Esophagus squamous epithelium (tissue), 5 donors: ENCODE measurements at regions not wholly inside any gene's neighbourhood (a gene's known extent, or its start where the extent isn't known, plus 50 kb on each side); places are given as distances from the start of the nearest gene placed in this dataset.

Experiments
- DNase-seq: peaks from one replicate; lab custom pipeline; 2025; lab: John Stamatoyannopoulos, UW
- H3K27ac ChIP-seq, 4 donors: fragments of 200-600 bp; sonication (generic); one replicate each; pipeline ENCODE4 v1.5.1; 2016 to 2019; ENCODE audit warnings: mild to moderate bottlenecking in 1 of 4
- H3K27me3 ChIP-seq, 4 donors: fragments of 200-600 bp; sonication (generic); 1 replicate in 3 of 4; 2 replicates in 1 of 4; pipeline versions ENCODE4 v1.5.1 to v1.6.0; 2017 to 2021; ENCODE audit warnings: antibody characterized with exemption in 1 of 4
- H3K36me3 ChIP-seq, 3 donors: fragments of 200-600 bp; sonication (generic); one replicate each; pipeline ENCODE4 v1.5.1; 2016 to 2019
- H3K4me1 ChIP-seq, 3 donors: fragments of 200-600 bp; sonication (generic); one replicate each; pipeline ENCODE4 v1.5.1; 2017 to 2019
- H3K4me3 ChIP-seq, 4 donors: fragments of 200-600 bp; sonication (generic); 1 replicate in 3 of 4; 2 replicates in 1 of 4; pipeline ENCODE4 v1.5.1; 2016 to 2019; ENCODE audit warnings: mild to moderate bottlenecking in 2 of 4, moderate library complexity in 1 of 4
- H3K9me3 ChIP-seq, 3 donors: fragments of 200-600 bp; sonication (generic); one replicate each; pipeline ENCODE4 v1.5.1; 2016 to 2019
- POLR2A ChIP-seq, 4 donors: fragments of 450-650 bp; IDR thresholded peaks; one replicate each; pipeline ENCODE4 v1.6.1; 2017; ENCODE audit warnings: antibody characterized with exemption in 4 of 4, mild to moderate bottlenecking in 4 of 4, moderate library complexity in 3 of 4
- WGBS, 2 donors: methylation state at CpG; one replicate each; pipeline ENCODE4 v1.1.5; 2018; 5-methylcytosine and 5-hydroxymethylcytosine counted together
- intact Hi-C: fragments of 100-400 bp; cut with DNase I; formaldehyde crosslinking; loops from one replicate; pipeline ENCODE4 v1.15.0; 2022
- TF ChIP-seq, protein P1 (sequence below), 6 experiments: fragments of 450-650 bp in 4 of 6; fragments of 200-600 bp in 2 of 6; sonication (generic) in 2 of 6; IDR thresholded peaks; one replicate each; pipeline ENCODE4 v1.5.1; 2016 to 2019; ENCODE audit warnings: antibody characterized with exemption in 6 of 6, mild to moderate bottlenecking in 4 of 6, moderate library complexity in 4 of 6
- donor health status: DM: yes; HTN: yes; CAD: no.

- H3K4me3 ChIP-seq = no peak overlapping the region
- no peak for DNase-seq
Observed at GRCh38 chr9:93843396-93843795, 111.8 kb downstream of the BARX1 start.

DNA sequence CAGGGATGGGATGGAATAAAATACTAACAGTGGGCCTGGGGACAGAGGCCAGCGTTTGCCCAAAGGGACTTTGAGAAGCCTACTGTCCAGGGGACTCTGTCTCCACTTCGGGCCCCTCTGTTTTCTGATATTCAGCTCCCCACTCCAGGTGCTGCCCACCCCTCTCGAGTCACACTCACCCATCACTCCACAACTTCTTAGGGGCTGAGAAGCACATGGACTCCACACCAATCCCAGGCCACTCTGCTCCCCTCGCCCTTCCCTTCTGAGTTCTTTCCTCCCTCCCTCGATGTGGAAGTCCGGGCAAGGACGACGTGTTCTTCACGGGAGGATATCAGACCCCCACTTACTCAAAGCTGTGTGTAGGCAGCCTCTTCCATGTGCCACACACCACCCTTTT, 124.5 kb downstream of the BARX1 start:
- no peak overlapping the region for H3K27ac ChIP-seq
- H3K4me1 ChIP-seq = peaks cover 0 to 22% (median 10%) of the 10 kb centered on the region in 3 donors
- H3K27me3 ChIP-seq = peaks cover 0 to 49% (median 1%) of the 10 kb centered on the region in 4 donors
- no peaks in the 10 kb centered on the region for H3K36me3 ChIP-seq
- DNase-seq = no peak
- 65 to 70% methylated on average over 9 of the region's 9 CpGs for WGBS, 2 donors
- intact Hi-C loops = no loop called here
- no peaks in the 10 kb centered on the region for H3K9me3 ChIP-seq
- TF ChIP-seq, protein P1, sequence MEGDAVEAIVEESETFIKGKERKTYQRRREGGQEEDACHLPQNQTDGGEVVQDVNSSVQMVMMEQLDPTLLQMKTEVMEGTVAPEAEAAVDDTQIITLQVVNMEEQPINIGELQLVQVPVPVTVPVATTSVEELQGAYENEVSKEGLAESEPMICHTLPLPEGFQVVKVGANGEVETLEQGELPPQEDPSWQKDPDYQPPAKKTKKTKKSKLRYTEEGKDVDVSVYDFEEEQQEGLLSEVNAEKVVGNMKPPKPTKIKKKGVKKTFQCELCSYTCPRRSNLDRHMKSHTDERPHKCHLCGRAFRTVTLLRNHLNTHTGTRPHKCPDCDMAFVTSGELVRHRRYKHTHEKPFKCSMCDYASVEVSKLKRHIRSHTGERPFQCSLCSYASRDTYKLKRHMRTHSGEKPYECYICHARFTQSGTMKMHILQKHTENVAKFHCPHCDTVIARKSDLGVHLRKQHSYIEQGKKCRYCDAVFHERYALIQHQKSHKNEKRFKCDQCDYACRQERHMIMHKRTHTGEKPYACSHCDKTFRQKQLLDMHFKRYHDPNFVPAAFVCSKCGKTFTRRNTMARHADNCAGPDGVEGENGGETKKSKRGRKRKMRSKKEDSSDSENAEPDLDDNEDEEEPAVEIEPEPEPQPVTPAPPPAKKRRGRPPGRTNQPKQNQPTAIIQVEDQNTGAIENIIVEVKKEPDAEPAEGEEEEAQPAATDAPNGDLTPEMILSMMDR (IDR thresholded peaks at IDR 0.05) = no peak
- TF ChIP-seq POLR2A (IDR thresholded peaks at IDR 0.05) = no peak
- H3K4me3 ChIP-seq = no peak overlapping the region

More at GRCh38 chr9:93843396-93843795, 111.8 kb downstream of the BARX1 start:
- H3K27ac ChIP-seq = no peak overlapping the region
- peaks cover 0 to 11% (median 0%) of the 10 kb centered on the region in 3 donors for H3K9me3 ChIP-seq
- intact Hi-C loops = no loop called here
- no peaks in the 10 kb centered on the region for H3K4me1 ChIP-seq
- no peaks in the 10 kb centered on the region for H3K36me3 ChIP-seq
- WGBS, 2 donors = 54 to 55% methylated on average over 3 of the region's 3 CpGs
- no peak for TF ChIP-seq POLR2A (IDR thresholded peaks at IDR 0.05)
- TF ChIP-seq, protein P1 (IDR thresholded peaks at IDR 0.05) = no peak
- peaks cover 0 to 21% (median 0%) of the 10 kb centered on the region in 4 donors for H3K27me3 ChIP-seq

GRCh38 chr9:93830012-93830596, 125.1 kb downstream of the BARX1 start:
- peaks cover 0 to 52% (median 1%) of the 10 kb centered on the region in 4 donors for H3K27me3 ChIP-seq
- no peak overlapping the region for H3K27ac ChIP-seq
- H3K36me3 ChIP-seq = no peaks in the 10 kb centered on the region
- peaks cover 0 to 22% (median 10%) of the 10 kb centered on the region in 3 donors for H3K4me1 ChIP-seq
- no peak overlapping the region for H3K4me3 ChIP-seq
- intact Hi-C loops = no loop called here
- H3K9me3 ChIP-seq = no peaks in the 10 kb centered on the region
- 48 to 65% methylated on average over 2 to 5 of the region's 8 CpGs for WGBS, 2 donors
- TF ChIP-seq, protein P1 (IDR thresholded peaks at IDR 0.05) = no peak
- TF ChIP-seq POLR2A (IDR thresholded peaks at IDR 0.05) = no peak
- DNase-seq = no peak

DNA sequence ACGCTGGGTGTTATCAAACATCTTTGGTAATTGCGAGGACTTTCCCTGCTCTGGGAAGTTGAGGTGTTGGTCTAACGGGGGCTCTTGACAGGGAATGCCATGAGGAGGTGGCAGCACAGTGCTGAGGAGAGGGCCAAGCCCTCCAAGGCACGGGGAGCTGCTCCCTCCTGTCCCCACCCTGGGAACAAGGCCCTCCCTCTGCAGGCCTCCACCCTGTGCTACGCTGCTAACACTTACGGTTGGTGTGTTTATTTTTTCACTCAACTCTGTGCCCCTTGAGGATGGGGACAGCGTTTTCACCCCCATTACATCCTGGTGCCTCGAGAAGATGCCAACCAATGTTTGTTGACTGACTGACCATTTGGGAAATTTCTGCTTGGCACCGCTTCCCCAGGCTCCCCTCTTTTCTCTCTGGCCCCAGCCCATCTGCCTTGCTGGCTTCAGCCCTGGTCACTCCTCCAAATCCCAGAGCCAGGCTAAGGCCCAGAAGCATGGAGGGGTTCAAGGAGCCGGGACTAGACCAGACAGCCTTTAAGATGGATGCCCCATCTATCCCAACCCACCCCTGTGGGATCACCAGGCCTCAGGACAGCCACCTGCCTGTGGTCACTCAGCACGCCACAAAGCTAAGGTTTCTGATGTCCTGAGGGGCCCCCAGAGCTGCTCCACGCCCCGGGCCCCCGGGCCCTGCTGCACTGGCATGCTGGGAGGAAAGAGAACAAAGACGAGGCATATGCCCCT, 125.7 kb downstream of the BARX1 start:
- H3K27me3 ChIP-seq = peaks cover 0 to 58% (median 1%) of the 10 kb centered on the region in 4 donors
- no peak overlapping the region for H3K27ac ChIP-seq
- DNase-seq = no peak
- TF ChIP-seq, protein P1 (IDR thresholded peaks at IDR 0.05) = no peak
- TF ChIP-seq POLR2A (IDR thresholded peaks at IDR 0.05) = no peak
- H3K9me3 ChIP-seq = no peaks in the 10 kb centered on the region
- no peaks in the 10 kb centered on the region for H3K36me3 ChIP-seq
- H3K4me3 ChIP-seq = no peak overlapping the region
- 58 to 68% methylated on average over 9 to 13 of the region's 15 CpGs for WGBS, 2 donors
- intact Hi-C loops = no loop called here
- H3K4me1 ChIP-seq = peaks cover 0 to 22% (median 10%) of the 10 kb centered on the region in 3 donors
